Glutamatergic neuron (in vitro differentiated cells): ENCODE measurements at regions not wholly inside any gene's neighbourhood (a gene's known extent, or its start where the extent isn't known, plus 50 kb on each side); places are given as distances from the start of the nearest gene placed in this dataset.

Experiments
- DNase-seq: peaks from one replicate; pipeline ENCODE4 v3.0.0; 2022
- H3K27ac Mint-ChIP-seq: one replicate; pipeline ENCODE4 v1.8.0; 2020; ENCODE audit warnings: mild to moderate bottlenecking, mixed read lengths, inconsistent platforms; ENCODE audit not compliant: unreplicated experiment
- H3K27me3 Mint-ChIP-seq: one replicate; pipeline ENCODE4 v1.8.0; 2020; ENCODE audit warnings: mild to moderate bottlenecking, moderate library complexity, mixed read lengths, inconsistent platforms; ENCODE audit not compliant: unreplicated experiment
- H3K36me3 Mint-ChIP-seq: one replicate; pipeline ENCODE4 v1.8.0; 2020; ENCODE audit warnings: mild to moderate bottlenecking, mixed read lengths, inconsistent platforms; ENCODE audit not compliant: unreplicated experiment
- H3K4me1 Mint-ChIP-seq: one replicate; pipeline ENCODE4 v1.8.0; 2020; ENCODE audit warnings: mild to moderate bottlenecking, low read depth, mixed read lengths, inconsistent platforms; ENCODE audit not compliant: unreplicated experiment
- H3K4me3 Mint-ChIP-seq: one replicate; pipeline ENCODE4 v1.8.0; 2020; ENCODE audit warnings: mild to moderate bottlenecking, mixed read lengths, inconsistent platforms; ENCODE audit not compliant: unreplicated experiment
- H3K9me3 Mint-ChIP-seq: one replicate; pipeline ENCODE4 v1.8.0; 2020; ENCODE audit warnings: mild to moderate bottlenecking, moderate library complexity, mixed read lengths, inconsistent platforms; ENCODE audit not compliant: unreplicated experiment
- TF ChIP-seq, protein P1 (sequence below): fragments of 200-600 bp; sonication (generic); IDR thresholded peaks from one replicate; pipeline ENCODE4 v1.5.0; 2021; ENCODE audit not compliant: partially characterized antibody, unreplicated experiment

DNA sequence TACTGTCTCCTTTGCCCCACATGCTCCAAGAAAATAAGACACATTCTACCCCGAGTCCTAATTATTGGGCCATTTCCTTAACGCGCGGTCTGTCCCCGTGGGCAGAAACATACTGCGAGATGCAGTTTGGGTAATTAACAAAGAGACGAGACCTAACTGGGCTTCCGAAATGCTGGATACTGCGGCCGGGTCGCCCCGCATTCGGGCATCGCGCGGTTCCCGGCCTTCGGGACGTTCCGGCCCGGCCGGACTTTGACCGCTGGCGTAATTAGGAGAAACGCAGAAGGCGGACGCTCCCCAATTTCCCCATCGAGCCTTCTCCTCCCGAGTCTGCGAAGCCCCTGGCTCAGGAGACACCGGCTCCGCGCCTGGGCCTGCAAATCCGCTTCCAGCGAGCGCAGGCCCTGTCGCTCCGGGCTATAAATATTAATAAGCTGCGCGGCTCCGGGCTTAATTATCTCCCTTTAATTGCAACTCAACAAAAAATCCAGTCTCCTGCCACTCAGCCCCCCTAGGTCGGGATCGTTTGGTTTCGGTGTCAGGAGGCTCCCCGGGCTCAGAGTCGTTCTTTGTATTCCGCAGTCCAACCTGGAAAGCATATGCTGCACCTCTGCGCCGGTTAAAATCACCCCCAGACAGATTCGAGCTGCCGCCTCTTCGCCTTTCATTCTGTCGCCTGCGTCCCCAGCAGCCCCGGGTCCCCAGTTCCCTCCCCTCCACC is 131.5 kb downstream of the SPAG6 start:
- Mint-ChIP-seq H3K4me1 (peaks cover 36% of the 10 kb centered on the region), H3K36me3 (no peaks in the 10 kb centered on the region), H3K27ac (peak overlapping the region; percentile 72), H3K9me3 (peaks cover 18% of the 10 kb centered on the region), H3K4me3 (peak overlapping the region; percentile 87), H3K27me3 (peaks cover 15% of the 10 kb centered on the region)
- peak; percentile 58 for DNase-seq
- TF ChIP-seq, protein P1, sequence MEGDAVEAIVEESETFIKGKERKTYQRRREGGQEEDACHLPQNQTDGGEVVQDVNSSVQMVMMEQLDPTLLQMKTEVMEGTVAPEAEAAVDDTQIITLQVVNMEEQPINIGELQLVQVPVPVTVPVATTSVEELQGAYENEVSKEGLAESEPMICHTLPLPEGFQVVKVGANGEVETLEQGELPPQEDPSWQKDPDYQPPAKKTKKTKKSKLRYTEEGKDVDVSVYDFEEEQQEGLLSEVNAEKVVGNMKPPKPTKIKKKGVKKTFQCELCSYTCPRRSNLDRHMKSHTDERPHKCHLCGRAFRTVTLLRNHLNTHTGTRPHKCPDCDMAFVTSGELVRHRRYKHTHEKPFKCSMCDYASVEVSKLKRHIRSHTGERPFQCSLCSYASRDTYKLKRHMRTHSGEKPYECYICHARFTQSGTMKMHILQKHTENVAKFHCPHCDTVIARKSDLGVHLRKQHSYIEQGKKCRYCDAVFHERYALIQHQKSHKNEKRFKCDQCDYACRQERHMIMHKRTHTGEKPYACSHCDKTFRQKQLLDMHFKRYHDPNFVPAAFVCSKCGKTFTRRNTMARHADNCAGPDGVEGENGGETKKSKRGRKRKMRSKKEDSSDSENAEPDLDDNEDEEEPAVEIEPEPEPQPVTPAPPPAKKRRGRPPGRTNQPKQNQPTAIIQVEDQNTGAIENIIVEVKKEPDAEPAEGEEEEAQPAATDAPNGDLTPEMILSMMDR, result no peak

DNA sequence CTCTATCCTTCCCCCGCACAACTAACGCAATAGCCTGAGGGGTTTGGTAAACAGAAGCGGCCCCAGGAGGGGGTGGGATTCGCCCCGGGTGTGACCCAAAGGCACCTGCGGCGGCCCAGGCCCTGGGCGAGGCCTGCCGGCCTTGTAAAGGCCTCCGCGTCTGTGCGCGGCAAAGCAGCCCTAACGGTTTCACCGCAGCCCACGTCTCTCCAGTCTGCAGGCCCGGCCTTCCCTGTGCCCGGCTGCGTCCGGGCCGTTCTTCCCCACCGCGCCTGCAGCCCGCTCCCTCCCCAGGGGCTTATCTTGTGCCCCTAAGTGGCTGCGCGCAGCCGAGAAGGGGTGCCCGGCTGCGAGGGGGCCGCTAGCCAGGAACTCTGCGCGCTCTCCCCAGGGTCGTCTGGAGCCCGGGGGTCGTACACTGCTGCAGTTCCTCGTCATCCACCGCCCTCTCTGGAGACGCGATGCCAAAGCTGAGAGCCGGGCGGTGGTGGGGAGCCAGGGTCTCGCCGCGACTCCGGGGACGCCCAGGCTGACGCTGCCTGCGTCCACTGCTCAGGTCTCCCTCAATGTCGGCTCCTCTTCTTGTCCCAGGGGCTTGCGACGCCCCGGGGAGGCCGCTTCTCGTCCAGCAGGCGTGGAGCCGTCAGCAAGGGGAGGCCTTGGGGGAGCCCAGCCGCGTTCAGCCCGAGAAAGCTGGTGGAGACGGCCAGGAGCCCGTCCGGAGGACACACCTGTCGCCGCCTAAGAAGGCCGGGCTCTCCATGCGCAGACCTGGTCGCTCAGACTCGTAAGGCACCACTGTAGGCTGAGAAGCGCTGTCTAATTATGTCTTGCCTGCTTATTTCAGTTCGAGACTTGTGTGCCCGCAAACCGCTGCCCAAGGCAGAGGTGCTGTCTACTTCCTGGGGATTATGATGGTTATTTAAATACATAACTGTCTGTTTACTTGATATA is 132.3 kb downstream of the SPAG6 start:
- Mint-ChIP-seq H3K27ac (peak overlapping the region; percentile 35), H3K4me1 (peaks cover 36% of the 10 kb centered on the region), H3K4me3 (peak overlapping the region; percentile 87), H3K27me3 (peaks cover 15% of the 10 kb centered on the region), H3K36me3 (no peaks in the 10 kb centered on the region), H3K9me3 (peaks cover 18% of the 10 kb centered on the region)
- DNase-seq, result peak; percentile 60
- TF ChIP-seq, protein P1, result no peak

DNA sequence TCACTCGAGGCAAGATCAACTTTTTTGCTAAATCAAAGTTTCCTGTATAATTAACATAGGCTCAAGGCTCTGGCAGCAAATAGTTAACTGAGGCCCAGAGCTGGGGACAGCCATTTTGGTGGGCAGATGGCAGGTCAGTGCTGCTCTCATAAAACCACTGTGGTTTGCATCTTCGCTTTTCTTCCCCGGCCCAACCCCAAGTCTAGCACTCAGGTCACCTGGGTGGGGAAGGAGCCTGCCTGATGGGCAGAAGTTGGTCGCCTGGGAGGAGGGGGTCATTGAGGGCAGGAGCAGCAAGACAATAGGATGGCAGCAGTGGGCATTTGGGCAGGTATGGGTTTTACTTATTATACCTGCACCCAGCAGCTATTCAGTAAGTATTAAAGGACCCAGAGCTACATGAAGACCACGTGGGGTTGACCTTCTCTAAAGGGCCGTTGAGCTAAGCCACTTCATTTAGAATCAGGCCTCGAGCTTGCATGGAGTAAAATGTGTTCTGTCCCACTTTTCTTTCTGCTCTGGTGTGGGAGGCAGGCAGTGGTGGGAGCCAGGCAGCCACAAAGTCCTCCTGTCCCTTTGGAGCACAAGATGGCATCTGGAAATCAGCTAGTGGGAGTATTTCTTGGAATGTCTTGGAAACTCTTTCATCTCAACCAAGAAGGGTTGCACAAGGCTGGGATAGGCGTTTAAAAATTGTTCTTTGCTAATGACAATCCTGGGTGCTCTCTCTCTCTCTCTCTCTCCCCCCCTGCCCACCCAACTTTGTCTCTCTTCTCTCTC is 133.4 kb downstream of the SPAG6 start:
- no peaks in the 10 kb centered on the region for H3K36me3 Mint-ChIP-seq
- TF ChIP-seq, protein P1, result no peak
- no peak for DNase-seq
- H3K27ac Mint-ChIP-seq, result peak overlapping the region; percentile 48
- peaks cover 15% of the 10 kb centered on the region for H3K27me3 Mint-ChIP-seq
- H3K4me1 Mint-ChIP-seq, result peaks cover 29% of the 10 kb centered on the region
- H3K9me3 Mint-ChIP-seq, result peaks cover 18% of the 10 kb centered on the region
- H3K4me3 Mint-ChIP-seq, result peak overlapping the region; percentile 61

DNA sequence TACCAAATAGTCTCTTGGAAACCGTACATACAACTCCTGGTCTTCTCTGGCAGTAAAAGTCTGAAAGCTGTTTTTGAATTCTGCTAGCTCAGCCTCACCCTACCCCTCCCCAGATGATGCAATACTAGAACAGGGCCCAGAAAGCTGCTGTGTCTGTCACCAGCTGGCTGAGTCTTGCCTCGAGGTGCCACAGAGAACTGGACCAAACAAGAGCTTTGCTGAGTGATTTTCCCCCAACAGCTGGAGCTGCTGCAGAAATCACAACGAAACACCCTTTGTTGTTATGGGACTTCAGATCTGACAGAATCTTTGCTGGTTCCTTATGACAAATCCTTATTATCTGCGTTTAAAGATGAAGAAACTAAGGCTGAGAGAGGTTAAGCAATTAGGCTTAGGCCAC is 134.1 kb downstream of the SPAG6 start:
- Mint-ChIP-seq H3K4me1 (peaks cover 26% of the 10 kb centered on the region), H3K4me3 (peak overlapping the region; percentile 61), H3K9me3 (peaks cover 18% of the 10 kb centered on the region), H3K27me3 (peaks cover 15% of the 10 kb centered on the region), H3K27ac (peak overlapping the region; percentile 48), H3K36me3 (no peaks in the 10 kb centered on the region)
- TF ChIP-seq, protein P1, result no peak
- peak; percentile 30 for DNase-seq
